ENCODE measurements at regions not wholly inside any gene's neighbourhood (a gene's known extent, or its start where the extent isn't known, plus 50 kb on each side); places are given as distances from the start of the nearest gene placed in this dataset.

DNA sequence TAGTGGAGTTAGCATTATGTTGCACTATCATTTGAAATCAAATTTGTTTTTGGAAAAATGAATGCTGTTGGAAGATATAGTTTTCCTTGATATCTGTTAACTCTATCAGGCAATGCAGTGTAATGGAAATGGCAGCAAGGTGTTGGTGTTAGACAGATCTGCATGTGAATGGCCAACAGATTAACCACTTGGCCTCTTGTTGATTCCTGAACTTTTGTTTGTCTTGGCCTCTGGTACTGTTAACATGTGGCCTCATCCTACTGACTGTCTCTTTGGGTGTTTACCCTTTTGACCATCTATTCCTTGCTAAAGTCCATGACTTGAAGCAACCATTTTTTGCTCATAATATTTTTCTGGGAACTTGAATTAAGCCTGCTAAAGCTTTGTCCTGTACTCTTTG, 110.2 kb upstream of the CDH2 start (continued):
- TF ChIP-seq, protein P1, sequence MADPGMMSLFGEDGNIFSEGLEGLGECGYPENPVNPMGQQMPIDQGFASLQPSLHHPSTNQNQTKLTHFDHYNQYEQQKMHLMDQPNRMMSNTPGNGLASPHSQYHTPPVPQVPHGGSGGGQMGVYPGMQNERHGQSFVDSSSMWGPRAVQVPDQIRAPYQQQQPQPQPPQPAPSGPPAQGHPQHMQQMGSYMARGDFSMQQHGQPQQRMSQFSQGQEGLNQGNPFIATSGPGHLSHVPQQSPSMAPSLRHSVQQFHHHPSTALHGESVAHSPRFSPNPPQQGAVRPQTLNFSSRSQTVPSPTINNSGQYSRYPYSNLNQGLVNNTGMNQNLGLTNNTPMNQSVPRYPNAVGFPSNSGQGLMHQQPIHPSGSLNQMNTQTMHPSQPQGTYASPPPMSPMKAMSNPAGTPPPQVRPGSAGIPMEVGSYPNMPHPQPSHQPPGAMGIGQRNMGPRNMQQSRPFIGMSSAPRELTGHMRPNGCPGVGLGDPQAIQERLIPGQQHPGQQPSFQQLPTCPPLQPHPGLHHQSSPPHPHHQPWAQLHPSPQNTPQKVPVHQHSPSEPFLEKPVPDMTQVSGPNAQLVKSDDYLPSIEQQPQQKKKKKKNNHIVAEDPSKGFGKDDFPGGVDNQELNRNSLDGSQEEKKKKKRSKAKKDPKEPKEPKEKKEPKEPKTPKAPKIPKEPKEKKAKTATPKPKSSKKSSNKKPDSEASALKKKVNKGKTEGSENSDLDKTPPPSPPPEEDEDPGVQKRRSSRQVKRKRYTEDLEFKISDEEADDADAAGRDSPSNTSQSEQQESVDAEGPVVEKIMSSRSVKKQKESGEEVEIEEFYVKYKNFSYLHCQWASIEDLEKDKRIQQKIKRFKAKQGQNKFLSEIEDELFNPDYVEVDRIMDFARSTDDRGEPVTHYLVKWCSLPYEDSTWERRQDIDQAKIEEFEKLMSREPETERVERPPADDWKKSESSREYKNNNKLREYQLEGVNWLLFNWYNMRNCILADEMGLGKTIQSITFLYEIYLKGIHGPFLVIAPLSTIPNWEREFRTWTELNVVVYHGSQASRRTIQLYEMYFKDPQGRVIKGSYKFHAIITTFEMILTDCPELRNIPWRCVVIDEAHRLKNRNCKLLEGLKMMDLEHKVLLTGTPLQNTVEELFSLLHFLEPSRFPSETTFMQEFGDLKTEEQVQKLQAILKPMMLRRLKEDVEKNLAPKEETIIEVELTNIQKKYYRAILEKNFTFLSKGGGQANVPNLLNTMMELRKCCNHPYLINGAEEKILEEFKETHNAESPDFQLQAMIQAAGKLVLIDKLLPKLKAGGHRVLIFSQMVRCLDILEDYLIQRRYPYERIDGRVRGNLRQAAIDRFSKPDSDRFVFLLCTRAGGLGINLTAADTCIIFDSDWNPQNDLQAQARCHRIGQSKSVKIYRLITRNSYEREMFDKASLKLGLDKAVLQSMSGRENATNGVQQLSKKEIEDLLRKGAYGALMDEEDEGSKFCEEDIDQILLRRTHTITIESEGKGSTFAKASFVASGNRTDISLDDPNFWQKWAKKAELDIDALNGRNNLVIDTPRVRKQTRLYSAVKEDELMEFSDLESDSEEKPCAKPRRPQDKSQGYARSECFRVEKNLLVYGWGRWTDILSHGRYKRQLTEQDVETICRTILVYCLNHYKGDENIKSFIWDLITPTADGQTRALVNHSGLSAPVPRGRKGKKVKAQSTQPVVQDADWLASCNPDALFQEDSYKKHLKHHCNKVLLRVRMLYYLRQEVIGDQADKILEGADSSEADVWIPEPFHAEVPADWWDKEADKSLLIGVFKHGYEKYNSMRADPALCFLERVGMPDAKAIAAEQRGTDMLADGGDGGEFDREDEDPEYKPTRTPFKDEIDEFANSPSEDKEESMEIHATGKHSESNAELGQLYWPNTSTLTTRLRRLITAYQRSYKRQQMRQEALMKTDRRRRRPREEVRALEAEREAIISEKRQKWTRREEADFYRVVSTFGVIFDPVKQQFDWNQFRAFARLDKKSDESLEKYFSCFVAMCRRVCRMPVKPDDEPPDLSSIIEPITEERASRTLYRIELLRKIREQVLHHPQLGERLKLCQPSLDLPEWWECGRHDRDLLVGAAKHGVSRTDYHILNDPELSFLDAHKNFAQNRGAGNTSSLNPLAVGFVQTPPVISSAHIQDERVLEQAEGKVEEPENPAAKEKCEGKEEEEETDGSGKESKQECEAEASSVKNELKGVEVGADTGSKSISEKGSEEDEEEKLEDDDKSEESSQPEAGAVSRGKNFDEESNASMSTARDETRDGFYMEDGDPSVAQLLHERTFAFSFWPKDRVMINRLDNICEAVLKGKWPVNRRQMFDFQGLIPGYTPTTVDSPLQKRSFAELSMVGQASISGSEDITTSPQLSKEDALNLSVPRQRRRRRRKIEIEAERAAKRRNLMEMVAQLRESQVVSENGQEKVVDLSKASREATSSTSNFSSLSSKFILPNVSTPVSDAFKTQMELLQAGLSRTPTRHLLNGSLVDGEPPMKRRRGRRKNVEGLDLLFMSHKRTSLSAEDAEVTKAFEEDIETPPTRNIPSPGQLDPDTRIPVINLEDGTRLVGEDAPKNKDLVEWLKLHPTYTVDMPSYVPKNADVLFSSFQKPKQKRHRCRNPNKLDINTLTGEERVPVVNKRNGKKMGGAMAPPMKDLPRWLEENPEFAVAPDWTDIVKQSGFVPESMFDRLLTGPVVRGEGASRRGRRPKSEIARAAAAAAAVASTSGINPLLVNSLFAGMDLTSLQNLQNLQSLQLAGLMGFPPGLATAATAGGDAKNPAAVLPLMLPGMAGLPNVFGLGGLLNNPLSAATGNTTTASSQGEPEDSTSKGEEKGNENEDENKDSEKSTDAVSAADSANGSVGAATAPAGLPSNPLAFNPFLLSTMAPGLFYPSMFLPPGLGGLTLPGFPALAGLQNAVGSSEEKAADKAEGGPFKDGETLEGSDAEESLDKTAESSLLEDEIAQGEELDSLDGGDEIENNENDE (IDR thresholded peaks at IDR 0.05; ENCODE audit: insufficient replicate concordance, low read length), result peak; percentile 90
- TF ChIP-seq NANOG (IDR thresholded peaks at IDR 0.05; ENCODE audit: insufficient read depth, low read depth, low read length, poor library complexity, severe bottlenecking) (peak; percentile 99), SRF (IDR thresholded peaks at IDR 0.05; ENCODE audit: low read depth, low read length) (no peak), POLR2A (IDR thresholded peaks at IDR 0.05; ENCODE audit: control extremely low read depth in 1 of 2, low read depth in 2 of 2, low read length in 2 of 2) (no peak)
- TF ChIP-seq, protein P2, sequence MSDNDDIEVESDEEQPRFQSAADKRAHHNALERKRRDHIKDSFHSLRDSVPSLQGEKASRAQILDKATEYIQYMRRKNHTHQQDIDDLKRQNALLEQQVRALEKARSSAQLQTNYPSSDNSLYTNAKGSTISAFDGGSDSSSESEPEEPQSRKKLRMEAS (IDR thresholded peaks at IDR 0.05), result peak; percentile 63; the same call in 1 of the 2 replicates
